Large intestine (tissue), 3 donors: ENCODE measurements at regions not wholly inside any gene's neighbourhood (a gene's known extent, or its start where the extent isn't known, plus 50 kb on each side); places are given as distances from the start of the nearest gene placed in this dataset.

Experiments
- DNase-seq, 2 donors: peaks; one replicate each; pipeline versions ENCODE4 v3.0.0 to v3.0.0-alpha.2; 2013
- H3K27ac ChIP-seq: one replicate; pipeline ENCODE4 v1.5.1; 2013; ENCODE audit warnings: low read length
- H3K27me3 ChIP-seq: 2 replicates; pipeline ENCODE4 v1.6.1; 2013; ENCODE audit warnings: low read length; ENCODE audit not compliant: control insufficient read depth, insufficient read depth
- H3K36me3 ChIP-seq: 2 replicates; pipeline ENCODE4 v1.6.1; 2013; ENCODE audit warnings: low read length; ENCODE audit not compliant: control insufficient read depth, insufficient read depth
- H3K4me1 ChIP-seq: one replicate; pipeline ENCODE4 v1.6.1; 2013; ENCODE audit warnings: low read length; ENCODE audit not compliant: control insufficient read depth, insufficient read depth
- H3K4me3 ChIP-seq: one replicate; pipeline ENCODE4 v1.5.1; 2013; ENCODE audit warnings: low read length
- H3K9me3 ChIP-seq: one replicate; pipeline ENCODE4 v1.6.1; 2013; ENCODE audit warnings: mild to moderate bottlenecking, low read depth, low read length, moderate library complexity; ENCODE audit not compliant: control insufficient read depth
- WGBS: methylation state at CpG from one replicate; pipeline ENCODE4 v1.1.5; 2013; ENCODE audit warnings: low lambda C conversion rate; ENCODE audit not compliant: insufficient coverage; 5-methylcytosine and 5-hydroxymethylcytosine counted together

DNA sequence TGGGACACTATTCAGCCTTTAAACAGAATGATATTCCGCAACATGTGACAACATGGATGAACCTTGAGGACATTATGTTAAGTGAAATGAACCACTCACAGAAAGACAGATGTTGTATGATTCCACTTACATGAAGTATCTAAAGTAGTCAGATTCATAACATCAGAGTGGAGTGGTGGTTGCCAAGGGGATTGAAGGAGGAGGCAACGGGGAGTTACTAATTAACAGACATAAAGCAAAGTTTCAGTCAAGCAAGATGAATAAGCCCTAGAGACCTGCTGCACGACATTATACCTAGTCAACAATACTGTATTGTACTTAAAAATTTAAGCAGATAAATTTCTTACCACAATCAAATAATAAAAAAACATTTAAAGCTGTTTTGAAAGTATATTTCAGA lies 105.0 kb upstream of the NR0B1 start:
- H3K27ac ChIP-seq, result no peak overlapping the region
- WGBS, result no CpG with 5 or more reads among the region's 3 CpGs

DNA sequence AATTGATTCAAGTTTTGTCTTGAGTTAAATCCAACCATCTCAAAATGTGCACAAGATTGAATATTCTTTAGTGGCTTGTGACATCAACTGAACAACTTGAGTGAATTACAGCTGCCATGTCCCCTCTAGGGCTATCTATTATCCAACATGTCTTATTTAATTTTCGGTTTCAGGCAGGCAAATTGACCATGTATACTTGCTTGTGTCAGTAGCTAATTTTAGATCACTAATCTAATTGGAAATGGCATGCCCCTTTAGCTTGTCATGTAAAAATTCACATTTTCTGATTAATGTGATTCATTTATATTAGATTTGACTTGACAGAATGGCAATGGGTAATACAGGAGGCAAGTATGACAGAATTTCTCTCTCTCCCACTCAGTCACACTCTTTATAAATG lies 93.2 kb upstream of the NR0B1 start:
- Histone ChIP-seq H3K4me1 (no peaks in the 10 kb centered on the region), H3K9me3 (no peaks in the 10 kb centered on the region), H3K4me3 (no peak overlapping the region), H3K36me3 (no peaks in the 10 kb centered on the region), H3K27me3 (no peaks in the 10 kb centered on the region), H3K27ac (no peak overlapping the region)
- no CpG with 5 or more reads among the region's 1 CpG for WGBS
- no peak for DNase-seq

More for the DNA sequence above, 105.0 kb upstream of the NR0B1 start:
- Histone ChIP-seq H3K4me3 (no peak overlapping the region), H3K4me1 (no peaks in the 10 kb centered on the region), H3K27me3 (no peaks in the 10 kb centered on the region), H3K36me3 (no peaks in the 10 kb centered on the region), H3K9me3 (no peaks in the 10 kb centered on the region)
- DNase-seq, result peak in 1 of 2 donors; percentile 4

DNA sequence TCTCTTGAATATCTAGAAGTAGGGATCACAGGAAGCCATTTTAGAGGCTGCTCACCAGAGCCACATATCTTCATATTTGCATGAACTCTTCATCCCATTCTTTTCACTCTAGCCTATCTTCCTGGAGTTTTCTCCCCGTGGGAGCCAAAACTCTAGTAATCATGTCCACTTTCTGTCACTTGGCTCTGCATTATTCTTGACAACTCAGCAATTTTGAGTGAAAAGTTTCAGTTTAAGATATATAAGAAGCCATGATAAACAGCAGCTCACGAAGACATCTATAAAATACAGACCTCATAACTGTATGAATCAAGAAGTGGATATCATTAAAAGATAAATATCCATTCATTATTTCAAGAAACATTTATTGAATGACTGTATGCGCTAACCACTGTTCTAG lies 79.1 kb upstream of the NR0B1 start:
- no peak overlapping the region for H3K4me3 ChIP-seq
- H3K9me3 ChIP-seq, result no peaks in the 10 kb centered on the region
- no peaks in the 10 kb centered on the region for H3K36me3 ChIP-seq
- no peaks in the 10 kb centered on the region for H3K4me1 ChIP-seq
- WGBS, result 100% methylated on average over 2 of the region's 3 CpGs
- H3K27me3 ChIP-seq, result no peaks in the 10 kb centered on the region
- no peak for DNase-seq
- H3K27ac ChIP-seq, result no peak overlapping the region

GRCh38 chrX:30373951-30374350 lies 64.8 kb upstream of the NR0B1 start:
- no peaks in the 10 kb centered on the region for H3K9me3 ChIP-seq

DNA sequence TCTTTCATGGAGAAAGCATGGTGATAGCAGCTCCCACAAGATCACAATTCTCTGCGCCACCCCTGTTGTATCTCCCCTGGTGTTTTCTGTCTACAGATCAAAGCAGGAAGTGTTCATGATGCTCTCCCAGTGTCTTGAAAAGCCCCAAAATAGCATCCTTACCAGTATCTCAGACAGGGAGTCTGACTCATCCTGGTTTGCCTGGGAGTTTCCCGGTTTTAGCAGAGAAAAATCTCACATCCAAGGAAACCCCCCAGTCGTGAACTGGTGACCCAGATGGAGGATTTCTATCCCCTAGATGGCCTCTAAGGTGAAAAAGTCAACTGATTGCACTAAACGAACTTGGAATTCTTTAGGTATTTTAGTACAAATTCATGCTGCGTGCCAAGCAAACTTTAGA lies 64.3 kb upstream of the NR0B1 start:
- no peaks in the 10 kb centered on the region for H3K27me3 ChIP-seq
- no peak for DNase-seq
- H3K4me3 ChIP-seq, result no peak overlapping the region
- 60% methylated on average over 1 of the region's 5 CpGs for WGBS
- no peaks in the 10 kb centered on the region for H3K4me1 ChIP-seq
- no peaks in the 10 kb centered on the region for H3K9me3 ChIP-seq
- H3K36me3 ChIP-seq, result no peaks in the 10 kb centered on the region
- H3K27ac ChIP-seq, result no peak overlapping the region

More at GRCh38 chrX:30373951-30374350, 64.8 kb upstream of the NR0B1 start:
- Histone ChIP-seq H3K27me3 (no peaks in the 10 kb centered on the region), H3K27ac (no peak overlapping the region), H3K36me3 (no peaks in the 10 kb centered on the region), H3K4me3 (no peak overlapping the region), H3K4me1 (no peaks in the 10 kb centered on the region)
- DNase-seq, result no peak
- WGBS, result no CpG with 5 or more reads among the region's 3 CpGs

DNA sequence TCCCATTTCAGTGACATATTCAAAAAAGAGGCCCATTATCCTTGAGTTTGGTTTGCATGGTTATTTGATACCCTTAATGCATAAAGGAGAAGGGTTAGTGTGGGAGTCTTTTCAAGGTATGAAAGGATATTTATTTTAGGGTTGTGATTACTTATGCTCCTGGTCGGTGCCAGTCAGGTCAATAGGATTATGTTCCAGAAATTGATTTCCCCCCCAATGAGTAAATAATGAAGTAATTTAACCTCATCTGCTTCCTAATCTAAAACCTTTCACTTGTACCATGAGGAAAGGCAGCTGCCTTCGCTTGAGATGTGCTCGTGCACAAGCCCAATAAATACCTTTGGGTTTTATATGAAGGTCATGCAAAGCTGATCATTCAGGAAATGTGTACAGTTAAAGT lies 55.0 kb upstream of the NR0B1 start:
- Histone ChIP-seq H3K9me3 (no peaks in the 10 kb centered on the region), H3K36me3 (no peaks in the 10 kb centered on the region), H3K4me3 (no peak overlapping the region), H3K4me1 (no peaks in the 10 kb centered on the region), H3K27ac (no peak overlapping the region), H3K27me3 (no peaks in the 10 kb centered on the region)
- no peak for DNase-seq
- no CpG with 5 or more reads among the region's 3 CpGs for WGBS
